Smooth muscle cell (in vitro differentiated cells): ENCODE measurements at regions not wholly inside any gene's neighbourhood (a gene's known extent, or its start where the extent isn't known, plus 50 kb on each side); places are given as distances from the start of the nearest gene placed in this dataset.

Experiments used
- DNase-seq: peaks from one replicate; lab custom pipeline; 2025; ENCODE audit not compliant: unreplicated experiment; lab: John Stamatoyannopoulos, UW
- H2AFZ ChIP-seq: fragments of 200-600 bp; sonication (generic); 2 replicates; pipeline ENCODE4 v1.6.0; 2016; ENCODE audit warnings: antibody characterized with exemption, low read depth, mild to moderate bottlenecking
- H3F3A ChIP-seq: fragments of 200-600 bp; sonication (generic); 2 replicates; pipeline ENCODE4 v1.6.0; 2017; ENCODE audit warnings: antibody characterized with exemption, low read depth
- H3K27ac ChIP-seq: fragments of 200-600 bp; sonication (generic); 2 replicates; pipeline ENCODE4 v1.5.1; 2016; ENCODE audit warnings: low read depth, mild to moderate bottlenecking
- H3K27me3 ChIP-seq: fragments of 200-600 bp; sonication (generic); 2 replicates; pipeline ENCODE4 v1.6.1; 2016; ENCODE audit warnings: low read depth, mild to moderate bottlenecking
- H3K36me3 ChIP-seq: fragments of 200-600 bp; sonication (generic); 2 replicates; pipeline ENCODE4 v1.5.1; 2016; ENCODE audit warnings: low read depth
- H3K4me1 ChIP-seq: fragments of 200-600 bp; sonication (generic); 2 replicates; pipeline ENCODE4 v1.5.1; 2016; ENCODE audit warnings: low read depth
- H3K4me2 ChIP-seq: fragments of 200-600 bp; sonication (generic); 2 replicates; pipeline ENCODE4 v1.6.0; 2016; ENCODE audit warnings: mild to moderate bottlenecking
- H3K4me3 ChIP-seq: fragments of 200-600 bp; sonication (generic); 2 replicates; pipeline ENCODE4 v1.5.1; 2016; ENCODE audit warnings: mild to moderate bottlenecking
- H3K79me2 ChIP-seq: fragments of 200-600 bp; sonication (generic); 2 replicates; pipeline ENCODE4 v1.6.0; 2016; ENCODE audit warnings: low read depth, mild to moderate bottlenecking
- H3K9ac ChIP-seq: fragments of 200-600 bp; sonication (generic); 2 replicates; pipeline ENCODE4 v1.6.0; 2016; ENCODE audit warnings: low read depth
- H3K9me3 ChIP-seq: fragments of 200-600 bp; sonication (generic); replicated peaks from 2 replicates; pipeline ENCODE4 v1.5.1; 2016; ENCODE audit warnings: low read depth
- H4K20me1 ChIP-seq: fragments of 200-600 bp; sonication (generic); 2 replicates; pipeline ENCODE4 v1.6.0; 2016; ENCODE audit warnings: low read depth
- CTCF ChIP-seq: fragments of 200-600 bp; sonication (generic); IDR thresholded peaks from 2 replicates; pipeline ENCODE4 v1.5.1; 2017; ENCODE audit warnings: borderline replicate concordance, mild to moderate bottlenecking, antibody characterized with exemption; ENCODE audit not compliant: insufficient read depth, poor library complexity, severe bottlenecking
- WGBS: methylation state at CpG from one replicate; pipeline ENCODE4 v1.1.7; 2016; ENCODE audit warnings: low lambda C conversion rate; 5-methylcytosine and 5-hydroxymethylcytosine counted together

GRCh38 chr16:11424118-11424460 lies 78.8 kb downstream of the RMI2 start:
- no peak for TF ChIP-seq CTCF
- Histone ChIP-seq H3K4me3 (no peak overlapping the region), H3K79me2 (no peaks in the 10 kb centered on the region), H3K4me1 (no peaks in the 10 kb centered on the region), H3K27me3 (no peaks in the 10 kb centered on the region), H3F3A (no peaks in the 10 kb centered on the region), H3K36me3 (no peaks in the 10 kb centered on the region), H2AFZ (no peak overlapping the region), H3K9me3 (no peaks in the 10 kb centered on the region), H4K20me1 (no peaks in the 10 kb centered on the region), H3K4me2 (no peak overlapping the region), H3K27ac (no peak overlapping the region), H3K9ac (no peak overlapping the region)
- WGBS = 93% methylated on average over 15 of the region's 15 CpGs
- no peak for DNase-seq

- Histone ChIP-seq H3K4me1 (no peaks in the 10 kb centered on the region), H4K20me1 (no peaks in the 10 kb centered on the region), H3K27me3 (no peaks in the 10 kb centered on the region), H3K36me3 (no peaks in the 10 kb centered on the region), H3K27ac (no peak overlapping the region), H3K4me2 (no peak overlapping the region), H3K4me3 (no peak overlapping the region), H3K79me2 (no peaks in the 10 kb centered on the region), H3K9me3 (no peaks in the 10 kb centered on the region), H3K9ac (no peak overlapping the region), H2AFZ (no peak overlapping the region), H3F3A (no peaks in the 10 kb centered on the region)
- WGBS = 90% methylated on average over 14 of the region's 14 CpGs
- no peak for TF ChIP-seq CTCF
- DNase-seq = no peak
Observed at GRCh38 chr16:11425140-11425539, 79.9 kb downstream of the RMI2 start.

- DNase-seq = no peak
- Histone ChIP-seq H3K36me3 (no peaks in the 10 kb centered on the region), H3K79me2 (no peaks in the 10 kb centered on the region), H4K20me1 (no peaks in the 10 kb centered on the region), H3K9ac (no peak overlapping the region), H3K27me3 (no peaks in the 10 kb centered on the region), H3K27ac (no peak overlapping the region), H3K9me3 (no peaks in the 10 kb centered on the region), H3F3A (no peaks in the 10 kb centered on the region), H3K4me1 (no peaks in the 10 kb centered on the region), H3K4me3 (no peak overlapping the region), H2AFZ (no peak overlapping the region), H3K4me2 (no peak overlapping the region)
- no peak for TF ChIP-seq CTCF
- 87% methylated on average over 4 of the region's 4 CpGs for WGBS
Observed at GRCh38 chr16:11428623-11428953, 83.3 kb downstream of the RMI2 start.

GRCh38 chr16:11429123-11429522 lies 83.9 kb downstream of the RMI2 start:
- no peak for DNase-seq
- no peaks in the 10 kb centered on the region for H3F3A ChIP-seq
- H4K20me1 ChIP-seq = no peaks in the 10 kb centered on the region
- H3K4me3 ChIP-seq = no peak overlapping the region
- no peak overlapping the region for H2AFZ ChIP-seq
- no peaks in the 10 kb centered on the region for H3K27me3 ChIP-seq
- no peak overlapping the region for H3K27ac ChIP-seq
- no peaks in the 10 kb centered on the region for H3K4me1 ChIP-seq
- no peak overlapping the region for H3K4me2 ChIP-seq
- no peak overlapping the region for H3K9ac ChIP-seq
- H3K9me3 ChIP-seq = no peaks in the 10 kb centered on the region
- no peaks in the 10 kb centered on the region for H3K36me3 ChIP-seq
- no peak for TF ChIP-seq CTCF
- 76% methylated on average over 6 of the region's 6 CpGs for WGBS
- H3K79me2 ChIP-seq = no peaks in the 10 kb centered on the region
